Neural cell (in vitro differentiated cells): ENCODE measurements at regions not wholly inside any gene's neighbourhood (a gene's known extent, or its start where the extent isn't known, plus 50 kb on each side); places are given as distances from the start of the nearest gene placed in this dataset.

ENCODE experiments used
- H2AFZ ChIP-seq: fragments of 200-600, 300-800 bp; sonication (generic), shearing (Covaris generic); 2 replicates; pipeline ENCODE4 v1.6.0; 2014; ENCODE audit warnings: low read depth, mild to moderate bottlenecking, antibody characterized with exemption, low read length, moderate library complexity
- H3F3A ChIP-seq: fragments of 200-600 bp; shearing (Covaris generic); 2 replicates; pipeline ENCODE4 v1.6.1; 2016; ENCODE audit warnings: mild to moderate bottlenecking, moderate library complexity, mixed read lengths, antibody characterized with exemption, low read length; ENCODE audit not compliant: insufficient read depth, poor library complexity, severe bottlenecking
- H3K27ac ChIP-seq: fragments of 200-600, 300-800 bp; sonication (generic), shearing (Covaris generic); 2 replicates; pipeline ENCODE4 v1.5.1; 2014; ENCODE audit warnings: mild to moderate bottlenecking, low read length, moderate library complexity
- H3K27me3 ChIP-seq: fragments of 300-800, 200-600 bp; sonication (generic), shearing (Covaris generic); 2 replicates; pipeline ENCODE4 v1.6.0; 2014; ENCODE audit warnings: mild to moderate bottlenecking, low read depth, low read length, moderate library complexity; ENCODE audit not compliant: insufficient read depth
- H3K36me3 ChIP-seq: fragments of 300-800, 200-600 bp; sonication (generic), shearing (Covaris generic); 2 replicates; pipeline ENCODE4 v1.5.1; 2014; ENCODE audit warnings: mild to moderate bottlenecking, antibody characterized with exemption, low read length, moderate library complexity; ENCODE audit not compliant: insufficient read depth
- H3K4me2 ChIP-seq: fragments of 300-800, 200-600 bp; sonication (generic), shearing (Covaris generic); 2 replicates; pipeline ENCODE4 v1.6.0; 2014; ENCODE audit warnings: mild to moderate bottlenecking, low read length
- H3K4me3 ChIP-seq: fragments of 300-800, 200-600 bp; sonication (generic), shearing (Covaris generic); 2 replicates; pipeline ENCODE4 v1.5.1; 2014; ENCODE audit warnings: mild to moderate bottlenecking, low read length, moderate library complexity
- H3K79me2 ChIP-seq: fragments of 200-600 bp; shearing (Covaris generic); replicated peaks from 2 replicates; pipeline ENCODE4 v1.6.0; 2014; ENCODE audit warnings: mild to moderate bottlenecking, low read length, moderate library complexity; ENCODE audit not compliant: insufficient read depth
- H3K9ac ChIP-seq: fragments of 300-800, 200-600 bp; sonication (generic), shearing (Covaris generic); 2 replicates; pipeline ENCODE4 v1.6.1; 2016; ENCODE audit warnings: mild to moderate bottlenecking, low read length, mixed read lengths
- H3K9me2 ChIP-seq: fragments of 200-600 bp; shearing (Covaris generic); 2 replicates; pipeline ENCODE4 v1.6.1; 2016; ENCODE audit warnings: mild to moderate bottlenecking, low read length, mixed read lengths; ENCODE audit not compliant: insufficient read depth
- H3K9me3 ChIP-seq: fragments of 200-600, 300-800 bp; sonication (generic), shearing (Covaris generic); 2 replicates; pipeline ENCODE4 v1.6.1; 2016; ENCODE audit warnings: mild to moderate bottlenecking, mixed run types, low read length, moderate library complexity, mixed read lengths
- H4K20me1 ChIP-seq: fragments of 200-600 bp; shearing (Covaris generic); 2 replicates; pipeline ENCODE4 v1.6.1; 2016; ENCODE audit warnings: mild to moderate bottlenecking, mixed run types; ENCODE audit not compliant: insufficient read depth
- CTCF ChIP-seq: fragments of 450-650 bp; IDR thresholded peaks from 2 replicates; pipeline ENCODE4 v1.5.1; 2014; ENCODE audit warnings: antibody characterized with exemption, mild to moderate bottlenecking, moderate library complexity; ENCODE audit not compliant: poor library complexity, severe bottlenecking
- EP300 ChIP-seq: fragments of 450-650 bp; conservative IDR thresholded peaks from 2 replicates; pipeline ENCODE4 v1.6.1; 2014; ENCODE audit warnings: antibody characterized with exemption, mild to moderate bottlenecking, moderate library complexity; ENCODE audit not compliant: poor library complexity, severe bottlenecking
- EZH2 ChIP-seq: fragments of 200-600, 300-800 bp; shearing (Covaris generic), sonication (generic); IDR thresholded peaks from 2 replicates; pipeline ENCODE4 v1.6.1; 2014; ENCODE audit warnings: antibody characterized with exemption, low read length, borderline replicate concordance, mild to moderate bottlenecking; ENCODE audit not compliant: insufficient read depth, poor library complexity, severe bottlenecking
- MXI1 ChIP-seq: fragments of 450-650 bp; conservative IDR thresholded peaks from 2 replicates; pipeline ENCODE4 v1.6.1; 2014; ENCODE audit warnings: antibody characterized with exemption, mild to moderate bottlenecking; ENCODE audit not compliant: poor library complexity, severe bottlenecking
- POLR2AphosphoS5 ChIP-seq: IDR thresholded peaks from 2 replicates; pipeline ENCODE4 v1.6.1; 2012
- RAD21 ChIP-seq: fragments of 450-650 bp; conservative IDR thresholded peaks from 2 replicates; pipeline ENCODE4 v1.6.1; 2014; ENCODE audit warnings: antibody characterized with exemption, mild to moderate bottlenecking, moderate library complexity
- REST ChIP-seq: IDR thresholded peaks from 2 replicates; pipeline ENCODE4 v1.6.1; 2012; ENCODE audit warnings: borderline replicate concordance
- SMC3 ChIP-seq: fragments of 450-650 bp; conservative IDR thresholded peaks from 2 replicates; pipeline ENCODE4 v1.6.1; 2014; ENCODE audit warnings: antibody characterized with exemption, mild to moderate bottlenecking, moderate library complexity; ENCODE audit not compliant: poor library complexity
- TAF1 ChIP-seq: IDR thresholded peaks from 2 replicates; pipeline ENCODE4 v1.6.1; 2012; ENCODE audit warnings: low read depth

GRCh38 chr5:60403343-60404006, 296.5 kb downstream of the DEPDC1B start:
- Histone ChIP-seq H3K27me3 (no peaks in the 10 kb centered on the region), H2AFZ (no peak overlapping the region), H3K4me3 (no peak overlapping the region), H3K27ac (no peak overlapping the region), H3K4me2 (no peak overlapping the region), H3K9me2 (no peaks in the 10 kb centered on the region), H3K9ac (no peak overlapping the region), H3K9me3 (no peaks in the 10 kb centered on the region), H4K20me1 (no peaks in the 10 kb centered on the region), H3K79me2 (no peaks in the 10 kb centered on the region), H3F3A (no peaks in the 10 kb centered on the region), H3K36me3 (no peaks in the 10 kb centered on the region)
- no peak for TF ChIP-seq RAD21
- no peak for TF ChIP-seq MXI1
- no peak for TF ChIP-seq POLR2AphosphoS5
- no peak for TF ChIP-seq SMC3
- no peak for TF ChIP-seq EZH2
- TF ChIP-seq CTCF, result no peak
- no peak for TF ChIP-seq EP300
- TF ChIP-seq REST, result no peak
- no peak for TF ChIP-seq TAF1

GRCh38 chr5:60402161-60402785, 297.7 kb downstream of the DEPDC1B start:
- TF ChIP-seq CTCF (no peak), EP300 (no peak), EZH2 (no peak)
- H3K36me3 ChIP-seq, result no peaks in the 10 kb centered on the region
- no peak overlapping the region for H3K4me3 ChIP-seq
- H2AFZ ChIP-seq, result no peak overlapping the region
- no peak overlapping the region for H3K9ac ChIP-seq
- no peaks in the 10 kb centered on the region for H3K27me3 ChIP-seq
- H3K9me2 ChIP-seq, result no peaks in the 10 kb centered on the region
- H3K79me2 ChIP-seq, result no peaks in the 10 kb centered on the region
- H4K20me1 ChIP-seq, result no peaks in the 10 kb centered on the region
- H3F3A ChIP-seq, result no peaks in the 10 kb centered on the region
- H3K27ac ChIP-seq, result no peak overlapping the region
- H3K9me3 ChIP-seq, result no peaks in the 10 kb centered on the region
- no peak overlapping the region for H3K4me2 ChIP-seq
